NCI-H1930 (cell line): ENCODE measurements at regions not wholly inside any gene's neighbourhood (a gene's known extent, or its start where the extent isn't known, plus 50 kb on each side); places are given as distances from the start of the nearest gene placed in this dataset.

ENCODE experiments used
- DNase-seq, 2 experiments: peaks; one replicate each; lab custom pipeline; 2025; lab: John Stamatoyannopoulos, UW

- DNase-seq: no peak
These were observed 350.8 kb downstream of the CDH2 start for GRCh38 chr18:27826101-27826500.

GRCh38 chr18:27825689-27826088 lies 351.2 kb downstream of the CDH2 start:
- DNase-seq: no peak

- no peak for DNase-seq
These were observed 351.9 kb downstream of the CDH2 start for GRCh38 chr18:27824841-27825681.

GRCh38 chr18:27824275-27824674 lies 352.7 kb downstream of the CDH2 start:
- DNase-seq: no peak

- no peak for DNase-seq
These were observed 353.9 kb downstream of the CDH2 start for GRCh38 chr18:27823053-27823452.

GRCh38 chr18:27808683-27809082 lies 368.2 kb downstream of the CDH2 start:
- no peak for DNase-seq

GRCh38 chr18:27803957-27804356 lies 373.0 kb downstream of the CDH2 start:
- no peak for DNase-seq

GRCh38 chr18:27797484-27797883 lies 379.4 kb downstream of the CDH2 start:
- no peak for DNase-seq

GRCh38 chr18:27794181-27794926 lies 382.6 kb downstream of the CDH2 start:
- no peak for DNase-seq

- peak; percentile 87 to 88 for DNase-seq
These were observed 383.7 kb downstream of the CDH2 start for GRCh38 chr18:27793013-27793785.

- DNase-seq: no peak
These were observed 387.5 kb downstream of the CDH2 start for GRCh38 chr18:27789406-27789805.

- DNase-seq: no peak
These were observed 389.4 kb downstream of the CDH2 start for GRCh38 chr18:27787547-27787946.

- no peak for DNase-seq
These were observed 391.0 kb downstream of the CDH2 start for GRCh38 chr18:27785815-27786471.

GRCh38 chr18:27780061-27780745 lies 396.7 kb downstream of the CDH2 start:
- no peak for DNase-seq

- DNase-seq: peak in 1 of 2 experiments; percentile 32
These were observed 398.0 kb downstream of the CDH2 start for GRCh38 chr18:27778925-27779324.

- DNase-seq: peak in 1 of 2 experiments; percentile 16
These were observed 398.5 kb downstream of the CDH2 start for GRCh38 chr18:27778441-27778840.

GRCh38 chr18:27772081-27772480 lies 404.8 kb downstream of the CDH2 start:
- no peak for DNase-seq

- DNase-seq: no peak
These were observed 405.4 kb downstream of the CDH2 start for GRCh38 chr18:27771571-27771970.

GRCh38 chr18:27769152-27769551 lies 407.8 kb downstream of the CDH2 start:
- no peak for DNase-seq

GRCh38 chr18:27763936-27764335 lies 413.0 kb downstream of the CDH2 start:
- no peak for DNase-seq

GRCh38 chr18:27763341-27763740 lies 413.6 kb downstream of the CDH2 start:
- no peak for DNase-seq
